Mesenchymal stem cell (in vitro differentiated cells and primary cell): ENCODE measurements at regions not wholly inside any gene's neighbourhood (a gene's known extent, or its start where the extent isn't known, plus 50 kb on each side); places are given as distances from the start of the nearest gene placed in this dataset.

Experiments used
- DNase-seq: peaks from one replicate; pipeline ENCODE4 v3.0.0-alpha.2; 2013
- H2AFZ ChIP-seq: one replicate; pipeline ENCODE4 v1.6.1; 2013; ENCODE audit warnings: low read depth, mild to moderate bottlenecking, control low read depth, inconsistent platforms, low read length, moderate library complexity
- H2AK5ac ChIP-seq: 2 replicates; pipeline ENCODE4 v1.6.1; 2013; ENCODE audit warnings: low read length, moderate library complexity, mild to moderate bottlenecking, inconsistent platforms; ENCODE audit not compliant: severe bottlenecking
- H2BK120ac ChIP-seq: one replicate; pipeline ENCODE4 v1.6.1; 2013; ENCODE audit warnings: low read depth, mild to moderate bottlenecking, inconsistent platforms, low read length, moderate library complexity
- H2BK12ac ChIP-seq, 2 experiments: one replicate each; pipeline ENCODE4 v1.6.1; 2013; ENCODE audit warnings: inconsistent platforms in 2 of 2, low read length in 2 of 2, mild to moderate bottlenecking in 2 of 2, moderate library complexity in 2 of 2, control low read depth in 1 of 2
- H2BK15ac ChIP-seq: one replicate; pipeline ENCODE4 v1.6.1; 2013; ENCODE audit warnings: mild to moderate bottlenecking, low read depth, inconsistent platforms; ENCODE audit not compliant: poor library complexity, severe bottlenecking
- H2BK5ac ChIP-seq: 2 replicates; pipeline ENCODE4 v1.6.1; 2013; ENCODE audit warnings: low read depth, mild to moderate bottlenecking, low read length, control low read depth, inconsistent platforms; ENCODE audit not compliant: poor library complexity, severe bottlenecking
- H3K14ac ChIP-seq, 2 experiments: one replicate each; pipeline ENCODE4 v1.6.1; 2013; ENCODE audit warnings: inconsistent platforms in 2 of 2, low read length in 2 of 2, control low read depth in 1 of 2, mild to moderate bottlenecking in 1 of 2, moderate library complexity in 1 of 2
- H3K18ac ChIP-seq, 2 experiments: one replicate each; pipeline ENCODE4 v1.6.1; 2013; ENCODE audit warnings: inconsistent platforms in 2 of 2, low read length in 2 of 2, control low read depth in 1 of 2, low read depth in 1 of 2, mild to moderate bottlenecking in 1 of 2
- H3K23ac ChIP-seq, 2 experiments: one replicate each; pipeline ENCODE4 v1.6.1; 2013; ENCODE audit warnings: inconsistent platforms in 2 of 2, low read length in 2 of 2, mild to moderate bottlenecking in 2 of 2, moderate library complexity in 2 of 2, control low read depth in 1 of 2
- H3K27ac ChIP-seq: 2 replicates; pipeline ENCODE4 v1.5.1; 2013; ENCODE audit warnings: mild to moderate bottlenecking, moderate library complexity, low read length, control low read depth, inconsistent platforms; ENCODE audit not compliant: poor library complexity, severe bottlenecking
- H3K27me3 ChIP-seq, 2 experiments: 2 replicates each; pipeline versions ENCODE4 v1.6.1 to v1.7.0; 2013; ENCODE audit warnings: low read length in 2 of 2, mild to moderate bottlenecking in 2 of 2, moderate library complexity in 2 of 2, control low read depth in 1 of 2, inconsistent platforms in 1 of 2; ENCODE audit not compliant: control insufficient read depth in 1 of 2, insufficient read depth in 1 of 2
- H3K36me3 ChIP-seq, 2 experiments: 2 replicates each; pipeline versions ENCODE4 v1.6.1 to v1.7.0; 2013; ENCODE audit warnings: low read length in 2 of 2, control low read depth in 1 of 2, inconsistent platforms in 1 of 2, low read depth in 1 of 2, mild to moderate bottlenecking in 1 of 2; ENCODE audit not compliant: insufficient read depth in 2 of 2, control insufficient read depth in 1 of 2
- H3K4ac ChIP-seq, 2 experiments: one replicate each; pipeline ENCODE4 v1.6.1; 2013; ENCODE audit warnings: inconsistent platforms in 2 of 2, low read length in 2 of 2, mild to moderate bottlenecking in 2 of 2, moderate library complexity in 2 of 2, control low read depth in 1 of 2, low read depth in 1 of 2
- H3K4me1 ChIP-seq: 2 replicates; pipeline ENCODE4 v1.6.1; 2013; ENCODE audit warnings: low read depth, low read length, control low read depth; ENCODE audit not compliant: control insufficient read depth, insufficient read depth
- H3K4me2 ChIP-seq: 2 replicates; pipeline ENCODE4 v1.6.1; 2013; ENCODE audit warnings: low read length, mild to moderate bottlenecking, inconsistent platforms; ENCODE audit not compliant: poor library complexity, severe bottlenecking
- H3K4me3 ChIP-seq, 2 experiments: 2 replicates each; pipeline versions ENCODE4 v1.5.1 to v1.7.0; 2013; ENCODE audit warnings: low read length in 2 of 2, mild to moderate bottlenecking in 2 of 2, control low read depth in 1 of 2, low read depth in 1 of 2; ENCODE audit not compliant: insufficient read depth in 1 of 2
- H3K79me1 ChIP-seq: replicated peaks from 2 replicates; pipeline ENCODE4 v1.6.1; 2013; ENCODE audit warnings: mild to moderate bottlenecking, control low read depth, low read length, inconsistent platforms; ENCODE audit not compliant: poor library complexity, severe bottlenecking
- H3K9ac ChIP-seq: 2 replicates; pipeline ENCODE4 v1.7.0; 2013; ENCODE audit warnings: mild to moderate bottlenecking, low read length, moderate library complexity
- H3K9me3 ChIP-seq: 2 replicates; pipeline ENCODE4 v1.7.0; 2013; ENCODE audit warnings: mild to moderate bottlenecking, low read length; ENCODE audit not compliant: control insufficient read depth
- H4K8ac ChIP-seq: one replicate; pipeline ENCODE4 v1.6.1; 2013; ENCODE audit warnings: inconsistent platforms, mild to moderate bottlenecking, low read length, moderate library complexity
- H4K91ac ChIP-seq: one replicate; pipeline ENCODE4 v1.6.1; 2013; ENCODE audit warnings: mild to moderate bottlenecking, low read length, inconsistent platforms
- WGBS: methylation state at CpG from one replicate; pipeline ENCODE4 v1.1.7; 2013; ENCODE audit warnings: mixed read lengths; 5-methylcytosine and 5-hydroxymethylcytosine counted together

DNA sequence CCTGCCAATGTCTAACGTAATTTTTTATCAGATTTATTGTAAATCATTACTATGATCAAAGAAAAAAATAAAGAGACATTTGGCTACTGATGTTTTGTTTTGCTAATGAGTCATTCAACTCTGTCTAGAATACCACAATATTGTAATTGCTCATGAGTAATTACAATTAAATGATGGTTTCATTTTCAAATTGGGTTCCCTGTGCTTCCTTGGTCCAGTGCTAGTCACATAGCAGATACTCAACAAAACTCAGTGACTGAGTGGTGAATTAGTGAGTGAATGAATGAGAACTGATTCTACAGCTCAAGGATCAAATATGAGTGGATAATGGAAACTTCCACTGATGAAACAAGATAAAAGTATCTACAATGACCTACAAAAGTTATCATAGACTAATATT, 304.7 kb downstream of the POU4F1 start:
- peak; percentile 3 for DNase-seq
- H3K4me2 ChIP-seq: no peak overlapping the region
- no peaks in the 10 kb centered on the region for H3K36me3 ChIP-seq
- H3K14ac ChIP-seq: no peak overlapping the region
- no peak overlapping the region for H2BK5ac ChIP-seq
- no peaks in the 10 kb centered on the region for H3K27me3 ChIP-seq
- H4K8ac ChIP-seq: no peak overlapping the region
- peaks cover 2% of the 10 kb centered on the region for H3K4me1 ChIP-seq
- H2BK12ac ChIP-seq: no peak overlapping the region
- H2BK120ac ChIP-seq: no peak overlapping the region
- no peak overlapping the region for H3K4me3 ChIP-seq
- H4K91ac ChIP-seq: no peak overlapping the region
- WGBS: no CpG with 5 or more reads among the region's 1 CpG
- no peak overlapping the region for H3K23ac ChIP-seq
- H2AK5ac ChIP-seq: no peak overlapping the region
- no peak overlapping the region for H3K4ac ChIP-seq
- H3K9me3 ChIP-seq: no peaks in the 10 kb centered on the region
- H3K27ac ChIP-seq: no peak overlapping the region
- no peak overlapping the region for H2BK15ac ChIP-seq
- no peaks in the 10 kb centered on the region for H3K79me1 ChIP-seq
- H3K18ac ChIP-seq: no peak overlapping the region
- no peak overlapping the region for H3K9ac ChIP-seq
- no peak overlapping the region for H2AFZ ChIP-seq

DNA sequence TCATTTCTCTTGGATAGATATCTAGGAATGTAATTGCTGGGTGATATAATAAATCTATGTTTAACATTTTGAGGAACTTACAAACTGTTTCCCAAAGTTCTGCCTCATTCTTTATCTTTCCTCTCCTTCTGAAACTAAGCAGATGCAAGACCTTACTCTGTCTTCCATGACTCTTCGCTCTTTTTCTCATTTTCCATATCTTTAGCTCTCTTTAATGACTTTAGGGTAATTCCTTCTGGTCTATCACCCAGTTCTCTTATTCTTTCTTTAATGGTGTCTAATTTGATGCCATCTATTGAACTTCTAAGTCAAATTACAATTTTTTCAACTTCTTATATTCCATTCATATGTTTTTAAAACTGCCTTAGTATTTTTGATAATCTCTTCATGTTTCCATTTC, 316.6 kb downstream of the POU4F1 start:
- H3K18ac ChIP-seq: no peak overlapping the region
- no peak overlapping the region for H2BK5ac ChIP-seq
- H3K4me2 ChIP-seq: no peak overlapping the region
- H4K8ac ChIP-seq: no peak overlapping the region
- DNase-seq: no peak
- no peak overlapping the region for H4K91ac ChIP-seq
- no peaks in the 10 kb centered on the region for H3K79me1 ChIP-seq
- H3K14ac ChIP-seq: no peak overlapping the region
- no peak overlapping the region for H2BK12ac ChIP-seq
- no peak overlapping the region for H3K9ac ChIP-seq
- H3K36me3 ChIP-seq: no peaks in the 10 kb centered on the region
- H3K27me3 ChIP-seq: no peaks in the 10 kb centered on the region
- no peaks in the 10 kb centered on the region for H3K4me1 ChIP-seq
- no peak overlapping the region for H3K23ac ChIP-seq
- no peak overlapping the region for H2BK120ac ChIP-seq
- H3K9me3 ChIP-seq: peaks cover 18% of the 10 kb centered on the region
- H2BK15ac ChIP-seq: no peak overlapping the region
- H3K4ac ChIP-seq: no peak overlapping the region
- no peak overlapping the region for H3K4me3 ChIP-seq
- WGBS: 50% methylated on average over 1 of the region's 1 CpG
- no peak overlapping the region for H2AK5ac ChIP-seq
- no peak overlapping the region for H2AFZ ChIP-seq
- H3K27ac ChIP-seq: no peak overlapping the region

DNA sequence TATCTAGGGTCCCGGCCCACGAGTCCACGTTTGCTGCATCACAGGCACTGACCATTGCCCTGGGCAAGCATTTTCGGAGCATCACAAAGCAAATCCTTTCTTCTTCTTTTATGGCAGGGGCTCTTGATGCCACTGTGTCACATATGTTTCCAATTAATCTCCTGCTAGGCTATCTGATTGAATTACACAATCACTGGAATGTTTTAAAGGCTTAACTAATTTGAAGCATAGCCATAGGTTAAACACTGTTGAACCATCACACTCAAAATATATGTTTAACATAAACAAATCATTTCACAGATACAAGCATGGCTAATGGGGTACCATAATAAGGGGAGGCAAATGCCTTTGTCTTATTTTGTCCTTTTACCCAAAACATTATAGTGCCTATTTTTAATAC, 338.3 kb downstream of the POU4F1 start:
- peaks cover 3% of the 10 kb centered on the region for H3K9me3 ChIP-seq
- H3K4me3 ChIP-seq: no peak overlapping the region
- no peak overlapping the region for H2BK15ac ChIP-seq
- H2AFZ ChIP-seq: no peak overlapping the region
- H3K4ac ChIP-seq: no peak overlapping the region
- H3K23ac ChIP-seq: no peak overlapping the region
- DNase-seq: no peak
- no peak overlapping the region for H3K27ac ChIP-seq
- H3K14ac ChIP-seq: no peak overlapping the region
- H2AK5ac ChIP-seq: no peak overlapping the region
- H2BK120ac ChIP-seq: no peak overlapping the region
- H3K4me2 ChIP-seq: no peak overlapping the region
- H3K79me1 ChIP-seq: no peaks in the 10 kb centered on the region
- no peaks in the 10 kb centered on the region for H3K27me3 ChIP-seq
- H3K36me3 ChIP-seq: no peaks in the 10 kb centered on the region
- no peak overlapping the region for H2BK12ac ChIP-seq
- H3K4me1 ChIP-seq: no peaks in the 10 kb centered on the region
- no peak overlapping the region for H4K8ac ChIP-seq
- H4K91ac ChIP-seq: no peak overlapping the region
- H2BK5ac ChIP-seq: no peak overlapping the region
- H3K18ac ChIP-seq: no peak overlapping the region
- 87% methylated on average over 4 of the region's 4 CpGs for WGBS
- H3K9ac ChIP-seq: no peak overlapping the region

DNA sequence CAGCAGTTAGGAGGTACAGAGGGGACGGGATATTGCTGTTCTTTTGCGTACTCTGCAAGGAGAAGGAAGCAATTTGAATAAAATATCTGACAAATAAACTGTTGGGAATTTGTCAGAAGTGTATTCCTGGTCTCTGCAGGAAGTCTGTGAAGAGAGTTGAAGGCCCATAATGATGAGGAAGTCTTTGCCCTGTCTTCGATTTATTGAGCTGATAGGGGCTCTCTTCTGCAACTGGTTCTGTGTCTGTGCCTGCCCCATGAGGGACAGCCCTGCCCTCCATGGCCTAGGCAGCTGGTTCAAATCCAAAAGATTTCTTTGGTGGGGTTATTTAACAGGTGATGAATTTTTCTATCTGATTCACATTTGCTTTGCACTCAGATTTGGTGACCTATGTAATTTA, 339.7 kb upstream of the EDNRB start:
- Histone ChIP-seq H3K4me3 (no peak overlapping the region), H2AK5ac (no peak overlapping the region), H3K36me3 (no peaks in the 10 kb centered on the region), H3K9ac (no peak overlapping the region), H3K9me3 (peaks cover 3% of the 10 kb centered on the region), H2AFZ (no peak overlapping the region), H3K4me2 (peak overlapping the region; percentile 6), H3K4me1 (no peaks in the 10 kb centered on the region), H2BK12ac (no peak overlapping the region), H3K27ac (no peak overlapping the region), H3K14ac (no peak overlapping the region), H3K23ac (no peak overlapping the region), H3K4ac (no peak overlapping the region), H4K8ac (no peak overlapping the region), H3K27me3 (no peaks in the 10 kb centered on the region), H3K18ac (no peak overlapping the region), H2BK5ac (no peak overlapping the region), H4K91ac (no peak overlapping the region), H2BK120ac (no peak overlapping the region), H2BK15ac (no peak overlapping the region), H3K79me1 (no peaks in the 10 kb centered on the region)
- WGBS: 35% methylated on average over 3 of the region's 3 CpGs
- DNase-seq: no peak
